GM19438 (cell line): ENCODE measurements at regions not wholly inside any gene's neighbourhood (a gene's known extent, or its start where the extent isn't known, plus 50 kb on each side); places are given as distances from the start of the nearest gene placed in this dataset.

Source experiments
- ATAC-seq: cut with Tn5 transposase; IDR thresholded peaks from one replicate; pipeline ENCODE4 v1.9.1; 2021; ENCODE audit warnings: low read depth; ENCODE audit not compliant: unreplicated experiment

- no peak for ATAC-seq
Observed at GRCh38 chr16:80202831-80203413, 337.9 kb upstream of the DYNLRB2 start.

GRCh38 chr16:80200079-80200478, 340.7 kb upstream of the DYNLRB2 start:
- no peak for ATAC-seq

DNA sequence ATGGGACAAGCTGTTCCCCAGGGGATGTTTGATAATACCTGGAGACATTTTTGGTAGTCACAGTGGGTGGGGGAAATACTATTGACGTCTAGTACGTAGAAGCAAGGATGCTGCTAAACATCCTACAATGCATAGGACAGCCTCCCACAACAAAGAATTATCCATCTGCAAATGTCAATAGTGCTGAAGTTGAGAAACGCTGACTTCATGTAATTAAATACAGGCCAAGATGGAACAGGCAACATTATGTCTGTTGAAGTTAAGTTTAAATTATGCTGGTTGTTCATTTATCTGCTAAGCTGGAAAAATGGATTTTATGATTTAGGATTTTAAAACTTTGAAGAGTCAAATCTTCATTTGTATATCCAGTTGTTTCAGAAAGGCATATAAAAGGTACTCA, 341.2 kb upstream of the DYNLRB2 start:
- no peak for ATAC-seq

GRCh38 chr16:80198311-80199299, 342.2 kb upstream of the DYNLRB2 start:
- ATAC-seq: no peak

DNA sequence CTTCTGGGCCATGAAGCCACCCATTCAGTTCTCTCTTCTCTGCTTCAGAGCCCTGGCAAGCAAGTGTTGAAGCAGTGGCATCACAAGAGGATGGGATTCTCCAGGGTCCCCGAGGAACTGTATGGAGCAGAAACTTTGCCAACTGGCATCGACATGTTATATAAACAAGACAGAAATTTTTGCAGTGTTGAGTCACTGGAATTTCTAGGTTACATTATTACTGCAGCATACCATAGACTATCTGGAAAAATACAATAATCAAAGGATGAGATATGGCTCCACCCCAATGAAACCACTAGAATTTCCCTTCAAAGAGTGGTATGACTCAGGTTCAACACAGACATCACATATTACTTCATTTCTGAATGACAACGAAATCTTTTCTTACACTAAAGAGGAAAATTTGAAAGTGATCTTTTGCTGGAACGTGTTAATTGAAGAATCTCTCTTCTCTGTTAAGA, 343.0 kb upstream of the DYNLRB2 start:
- no peak for ATAC-seq

DNA sequence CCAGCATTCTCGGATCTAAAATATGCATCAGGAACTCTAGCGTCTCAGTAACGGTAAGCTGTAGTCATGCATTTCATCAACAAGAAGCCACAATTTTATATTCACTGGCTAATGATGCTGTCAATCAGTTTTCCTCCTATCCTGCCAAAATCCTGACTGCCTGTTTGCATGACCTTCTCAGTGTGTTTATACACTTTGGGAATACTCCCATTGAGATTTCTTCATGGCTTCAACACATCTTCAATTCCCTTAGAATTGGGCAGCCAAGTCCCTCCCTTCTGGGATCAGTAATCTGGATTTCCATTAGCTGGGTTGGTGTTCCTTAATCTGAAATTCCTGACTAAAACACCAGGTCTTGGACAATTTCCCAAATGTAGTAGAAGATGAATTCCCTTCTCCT, 348.9 kb upstream of the DYNLRB2 start:
- no peak for ATAC-seq

DNA sequence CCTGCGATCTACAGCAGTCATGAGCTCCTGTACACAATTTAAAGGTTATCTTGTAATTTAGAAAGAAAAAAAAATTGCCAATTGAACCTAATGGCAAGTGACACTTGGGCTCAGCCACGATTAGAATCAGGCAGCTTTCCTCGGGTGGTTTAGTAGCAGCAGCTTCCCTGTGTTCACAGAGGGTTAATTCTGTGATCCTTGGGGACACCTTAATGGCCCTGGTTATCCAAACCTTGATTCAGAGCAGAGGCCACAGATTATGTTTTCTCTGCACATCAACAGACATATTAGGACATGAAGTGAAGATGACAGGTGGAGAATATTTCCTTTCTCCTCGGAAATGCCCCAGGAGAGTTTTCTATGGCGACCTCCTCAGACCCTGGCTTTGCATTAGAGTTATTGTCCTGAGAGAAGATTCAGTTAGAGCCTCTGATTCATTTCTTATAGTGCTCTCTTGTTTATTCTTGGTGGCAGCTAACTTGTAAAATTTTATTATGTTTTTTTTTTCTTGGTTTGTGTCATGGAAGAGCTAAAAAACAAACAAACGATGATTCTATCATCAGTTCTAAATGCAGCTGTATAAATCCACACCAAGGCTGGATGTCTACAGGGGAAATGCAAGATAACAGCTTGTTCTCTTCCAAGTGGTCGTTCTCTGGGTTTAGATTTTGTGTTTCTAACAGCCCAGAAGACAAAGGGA, 351.2 kb upstream of the DYNLRB2 start:
- ATAC-seq: no peak

GRCh38 chr16:80176114-80176513, 364.7 kb upstream of the DYNLRB2 start:
- ATAC-seq: no peak

GRCh38 chr16:80175011-80175410, 365.8 kb upstream of the DYNLRB2 start:
- ATAC-seq: no peak

GRCh38 chr16:80174416-80174815, 366.4 kb upstream of the DYNLRB2 start:
- no peak for ATAC-seq

DNA sequence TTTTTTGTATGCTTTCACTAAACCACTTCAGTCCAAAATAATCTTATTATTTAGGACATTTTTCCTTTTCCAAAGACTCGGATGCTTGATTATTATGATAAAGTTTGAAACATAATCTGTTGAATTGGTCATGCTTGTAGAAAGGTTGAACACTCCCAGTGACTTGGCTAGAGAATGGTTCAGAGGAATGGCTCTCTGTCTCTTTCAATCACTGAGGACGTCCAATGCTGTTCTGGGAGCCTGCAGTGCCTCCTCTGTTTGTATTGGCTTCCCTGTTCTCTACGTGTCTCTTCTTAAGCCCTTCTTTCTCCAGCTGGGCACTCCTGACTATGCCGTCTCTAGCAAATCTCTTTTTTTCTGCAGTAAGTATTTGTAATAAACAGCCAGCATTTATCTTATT, 369.0 kb upstream of the DYNLRB2 start:
- no peak for ATAC-seq

DNA sequence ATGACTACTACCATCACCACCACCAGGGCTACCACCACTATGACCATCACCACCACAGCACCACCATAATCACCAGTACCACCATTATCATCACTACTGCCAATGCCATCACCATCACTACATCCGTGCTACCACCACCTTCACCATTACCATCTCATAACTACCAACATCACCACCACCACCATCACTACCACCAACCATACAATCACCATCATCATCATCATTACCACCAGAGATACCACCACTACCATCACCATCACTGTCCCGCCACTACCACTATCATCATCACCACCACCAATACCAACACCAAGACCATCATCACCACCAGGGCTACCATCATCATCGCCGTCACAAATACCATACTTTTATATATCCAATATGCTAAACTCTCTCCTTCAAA, 369.6 kb upstream of the DYNLRB2 start:
- no peak for ATAC-seq

- no peak for ATAC-seq
Observed at GRCh38 chr16:80167657-80168390, 373.0 kb upstream of the DYNLRB2 start.

GRCh38 chr16:80166082-80166481, 374.7 kb upstream of the DYNLRB2 start:
- no peak for ATAC-seq

DNA sequence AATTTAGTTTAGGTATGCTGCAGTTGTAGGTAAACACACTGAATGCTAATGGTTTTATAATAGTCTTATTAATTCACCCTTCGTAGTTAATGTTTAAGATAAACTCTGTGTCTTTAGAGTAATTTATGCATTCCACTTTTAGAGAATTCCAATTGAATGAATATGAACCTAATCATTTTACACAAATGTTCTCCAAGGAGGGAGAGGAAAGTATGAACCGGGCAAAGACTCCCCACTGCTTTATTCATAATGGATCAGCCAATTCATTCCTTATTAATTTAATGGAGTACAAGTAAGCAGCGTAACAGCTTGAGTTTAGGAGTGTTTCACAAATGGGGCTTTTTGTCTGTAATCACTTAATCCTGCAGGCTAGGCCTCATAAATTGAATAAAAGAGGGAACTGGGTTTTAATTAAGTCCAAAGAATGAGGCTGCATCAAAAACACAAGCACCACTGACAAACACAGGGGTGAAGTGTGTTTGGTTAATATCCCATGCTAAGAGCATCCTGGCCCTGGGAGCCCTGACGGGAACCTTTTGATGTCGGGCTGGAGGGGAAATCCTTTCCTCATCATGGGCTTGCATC, 375.7 kb upstream of the DYNLRB2 start:
- no peak for ATAC-seq

DNA sequence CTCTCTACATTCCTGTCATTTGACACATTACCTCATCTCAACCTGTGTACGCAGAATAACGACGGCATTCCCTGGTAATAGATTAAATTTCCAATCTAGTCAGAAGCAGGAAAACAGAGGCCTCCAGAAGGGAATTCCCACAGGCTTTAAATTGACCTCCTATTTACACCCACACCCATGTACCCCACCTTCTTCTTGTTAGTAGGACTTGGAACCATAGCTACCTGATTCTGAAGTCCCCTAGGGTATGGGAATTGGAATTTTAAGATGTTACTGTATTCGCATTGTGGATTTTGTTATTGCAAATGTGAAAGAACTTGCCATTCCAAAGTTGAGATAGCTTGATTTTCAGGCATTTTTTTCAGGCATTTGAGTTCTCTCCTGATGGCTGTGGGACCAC, 377.5 kb upstream of the DYNLRB2 start:
- ATAC-seq: no peak

DNA sequence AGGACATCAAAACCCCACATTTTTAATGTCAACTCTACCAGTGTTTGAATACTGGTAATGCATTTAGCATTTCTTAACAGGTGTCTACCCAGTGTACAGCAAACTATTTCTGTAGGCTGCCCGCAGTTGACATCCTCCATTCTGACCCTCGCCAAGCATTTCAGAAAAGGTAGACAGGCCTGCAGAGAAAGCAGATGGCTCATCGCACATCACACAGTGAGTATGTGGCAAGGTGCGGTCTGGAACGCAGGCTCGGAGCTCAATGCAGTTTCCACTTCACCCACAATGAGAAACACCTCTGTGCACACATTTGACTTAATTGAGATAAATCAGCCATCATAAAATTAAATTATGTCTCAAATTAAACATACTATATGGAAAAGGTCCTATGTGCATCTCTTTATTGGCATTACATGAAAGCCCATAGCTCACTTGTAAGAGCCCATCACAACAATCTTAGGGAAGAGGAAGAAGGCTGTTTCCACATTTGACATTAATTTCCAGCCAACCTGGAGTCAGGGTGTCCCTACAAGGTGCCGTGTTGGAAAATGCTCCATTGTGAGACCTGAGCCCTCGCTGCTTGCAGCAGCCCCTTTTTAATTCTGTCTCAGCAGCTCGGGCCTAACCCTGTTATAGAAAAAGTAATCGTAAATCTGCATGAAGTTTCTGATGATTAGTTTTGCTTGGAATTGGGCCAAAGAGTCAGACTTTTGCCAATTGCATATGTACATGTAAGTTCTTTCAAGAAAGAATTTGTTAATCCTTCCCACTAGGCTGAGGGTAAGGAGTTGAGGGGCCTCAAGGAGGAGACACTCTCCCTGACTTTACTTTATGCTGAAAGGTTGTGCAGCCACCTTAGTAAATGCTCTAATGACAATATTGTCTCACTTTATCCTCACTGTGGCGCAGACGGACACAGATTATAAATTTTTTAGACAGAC, 378.7 kb upstream of the DYNLRB2 start:
- no peak for ATAC-seq

DNA sequence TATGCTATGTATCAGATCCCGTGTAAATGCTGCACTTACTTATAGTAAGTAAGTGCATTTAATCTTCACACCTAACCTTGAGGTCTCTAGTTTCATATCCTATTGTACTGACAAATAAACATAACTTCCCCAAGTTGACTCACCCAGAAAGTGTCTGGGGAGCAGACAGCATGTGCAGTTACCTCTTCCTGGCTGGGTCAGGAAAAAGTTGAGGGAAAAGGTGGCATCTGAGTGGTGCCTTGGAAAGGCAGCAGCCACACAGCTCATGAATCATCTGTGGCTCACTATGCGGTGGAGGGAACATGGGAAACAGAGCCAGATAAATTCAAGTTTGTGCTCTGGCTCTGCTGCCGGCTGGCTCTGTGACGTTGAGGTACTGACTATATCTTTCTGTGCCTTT, 382.0 kb upstream of the DYNLRB2 start:
- ATAC-seq: no peak

DNA sequence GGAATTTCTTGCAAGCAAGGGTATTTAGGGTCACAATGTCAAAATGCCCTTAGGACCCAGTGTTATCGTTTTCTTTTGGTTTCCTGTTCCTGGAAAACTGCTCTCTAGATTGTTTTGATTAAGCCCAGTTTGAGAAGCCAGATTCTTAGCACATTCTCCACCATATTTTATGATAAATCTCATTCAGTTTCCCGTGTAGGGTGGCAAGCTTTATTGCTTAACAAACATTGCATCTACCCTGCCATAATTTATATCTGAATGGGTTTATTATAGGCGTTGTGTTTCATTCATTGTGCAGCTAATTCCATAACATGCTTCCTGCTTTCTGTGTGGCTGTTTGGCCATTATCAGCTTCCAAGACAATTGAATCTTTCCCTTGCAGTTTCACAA, 389.1 kb upstream of the DYNLRB2 start:
- no peak for ATAC-seq
